Eye (tissue), 1 donor: ENCODE measurements at regions not wholly inside any gene's neighbourhood (a gene's known extent, or its start where the extent isn't known, plus 50 kb on each side); places are given as distances from the start of the nearest gene placed in this dataset.

Source experiments
- DNase-seq: peaks from one replicate; pipeline ENCODE4 v3.0.0-alpha.2; 2015

- DNase-seq: no peak
Measured at GRCh38 chr17:82998637-82999036, 80.8 kb upstream of the METRNL start.

DNA sequence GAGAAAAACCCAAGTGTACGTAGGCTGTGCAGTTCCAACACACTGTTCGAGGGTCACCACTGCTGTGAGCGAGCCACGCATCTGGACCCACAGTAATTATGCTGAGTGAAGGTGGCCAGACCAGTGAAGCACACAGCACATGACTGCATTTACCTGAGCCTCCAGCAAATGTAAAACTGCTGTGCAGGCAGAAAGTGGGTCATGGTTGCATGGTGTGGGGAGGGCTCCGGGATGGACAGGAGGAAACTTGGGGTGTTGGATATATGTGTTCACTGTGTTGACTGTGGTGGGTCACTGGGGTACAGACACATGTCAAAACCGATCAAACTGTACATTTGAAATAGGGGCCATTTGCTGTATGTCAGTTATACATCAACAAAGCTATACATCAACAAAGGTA lies 78.7 kb upstream of the METRNL start:
- no peak for DNase-seq

DNA sequence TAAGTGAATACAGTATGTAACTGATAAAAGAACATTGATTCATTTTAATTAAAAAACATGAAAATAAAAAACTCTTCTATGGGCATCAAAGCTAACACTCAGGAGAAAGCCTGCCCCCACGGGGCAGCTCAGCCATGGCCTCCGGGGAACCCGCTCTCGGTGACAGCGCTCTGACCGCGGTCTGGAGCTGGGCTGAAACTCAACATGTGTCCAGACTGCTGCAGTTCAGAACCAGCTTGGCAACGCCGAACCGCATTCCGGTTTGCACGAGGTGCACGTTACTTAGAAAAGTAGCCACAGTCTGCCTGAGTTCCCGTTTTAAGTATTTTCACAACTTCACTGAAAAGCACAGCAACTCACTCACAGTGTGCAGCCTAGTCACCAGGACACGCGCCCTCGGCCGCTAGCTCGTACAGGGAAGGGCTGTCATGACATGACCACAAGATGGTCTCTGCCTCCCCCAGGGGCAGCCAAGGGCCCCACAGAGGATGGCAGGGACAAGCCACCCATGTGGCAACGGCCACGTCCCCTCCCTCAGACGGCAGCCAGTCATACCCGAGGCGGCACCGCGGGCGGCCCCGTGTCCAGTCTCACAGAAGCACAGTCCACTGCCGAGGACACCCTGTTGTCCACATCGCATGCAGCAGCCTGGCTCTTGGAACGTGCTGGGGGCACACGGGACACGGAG lies 77.1 kb upstream of the METRNL start:
- no peak for DNase-seq

DNA sequence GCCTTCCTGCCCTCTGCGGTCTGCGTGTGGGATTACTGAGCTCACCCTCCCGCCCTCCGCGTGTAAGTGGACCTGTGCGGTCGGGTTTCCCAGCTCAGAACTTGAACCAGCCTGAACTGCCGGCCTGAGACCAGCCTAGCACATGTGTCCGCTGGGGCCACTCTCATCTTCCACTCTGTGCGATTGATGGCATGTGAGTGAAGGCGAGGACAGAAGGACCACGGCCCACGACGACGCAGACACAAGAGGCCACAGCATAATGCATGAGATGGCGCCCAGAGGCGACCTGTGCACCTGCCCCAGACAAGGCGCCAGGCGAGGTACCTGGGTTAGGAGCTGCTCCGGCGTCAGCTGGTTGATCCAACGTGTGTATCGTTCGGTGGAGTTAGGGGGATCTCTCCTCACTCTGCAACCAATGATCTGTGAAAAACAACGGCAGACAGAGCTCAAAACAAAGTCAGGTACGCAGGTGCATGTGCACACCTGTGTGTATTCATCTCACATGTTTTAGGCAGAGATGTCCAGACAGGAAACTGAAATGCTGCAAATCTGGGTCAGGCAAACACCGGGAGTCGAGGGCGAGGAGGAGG lies 74.5 kb upstream of the METRNL start:
- DNase-seq: no peak

GRCh38 chr17:83005639-83006038 lies 73.8 kb upstream of the METRNL start:
- no peak for DNase-seq

DNA sequence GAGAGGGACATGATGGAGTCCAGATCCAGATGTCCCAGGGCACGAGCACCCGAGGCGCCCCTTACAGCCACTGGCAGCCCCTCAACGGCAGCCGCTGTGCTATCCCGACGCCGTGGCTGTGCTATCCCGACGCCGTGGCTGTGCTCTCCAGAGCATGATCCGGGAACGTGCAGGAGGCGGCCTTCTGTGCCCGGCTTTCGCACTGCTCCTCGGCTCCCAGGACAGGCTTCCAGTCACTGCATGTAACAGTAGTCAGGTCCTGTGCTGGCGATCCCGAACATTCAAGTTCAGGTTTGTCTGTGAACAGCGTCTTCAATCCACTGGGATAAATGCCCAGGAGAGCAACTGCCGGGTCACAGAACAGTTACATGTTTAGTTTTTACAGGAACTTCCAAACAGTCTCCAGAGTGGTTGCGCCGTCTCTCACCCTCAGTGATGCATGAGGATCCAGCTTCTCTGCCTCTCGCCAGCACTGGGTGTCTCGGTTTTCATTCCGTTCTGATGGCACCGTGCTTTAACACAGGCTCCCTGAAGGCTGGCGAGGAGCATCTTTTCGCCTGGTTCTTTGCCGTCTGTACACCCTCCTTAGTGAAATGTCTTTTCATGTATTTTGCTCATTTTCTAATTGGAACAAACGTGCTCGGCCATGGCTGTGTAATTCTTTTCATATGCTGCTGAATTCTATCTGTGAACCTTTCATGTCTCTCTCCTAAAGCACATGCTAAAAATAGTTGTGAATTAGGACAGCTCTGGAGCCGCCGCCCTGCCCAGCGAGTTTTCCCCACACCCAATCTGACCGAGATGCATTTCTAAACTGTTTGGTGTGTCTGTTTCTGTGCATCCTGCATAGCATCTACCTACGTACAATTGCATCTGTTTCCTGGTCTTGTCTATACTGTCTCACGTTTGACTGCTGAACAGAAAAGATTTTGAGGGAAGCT lies 72.6 kb upstream of the METRNL start:
- peak; percentile 30 for DNase-seq

DNA sequence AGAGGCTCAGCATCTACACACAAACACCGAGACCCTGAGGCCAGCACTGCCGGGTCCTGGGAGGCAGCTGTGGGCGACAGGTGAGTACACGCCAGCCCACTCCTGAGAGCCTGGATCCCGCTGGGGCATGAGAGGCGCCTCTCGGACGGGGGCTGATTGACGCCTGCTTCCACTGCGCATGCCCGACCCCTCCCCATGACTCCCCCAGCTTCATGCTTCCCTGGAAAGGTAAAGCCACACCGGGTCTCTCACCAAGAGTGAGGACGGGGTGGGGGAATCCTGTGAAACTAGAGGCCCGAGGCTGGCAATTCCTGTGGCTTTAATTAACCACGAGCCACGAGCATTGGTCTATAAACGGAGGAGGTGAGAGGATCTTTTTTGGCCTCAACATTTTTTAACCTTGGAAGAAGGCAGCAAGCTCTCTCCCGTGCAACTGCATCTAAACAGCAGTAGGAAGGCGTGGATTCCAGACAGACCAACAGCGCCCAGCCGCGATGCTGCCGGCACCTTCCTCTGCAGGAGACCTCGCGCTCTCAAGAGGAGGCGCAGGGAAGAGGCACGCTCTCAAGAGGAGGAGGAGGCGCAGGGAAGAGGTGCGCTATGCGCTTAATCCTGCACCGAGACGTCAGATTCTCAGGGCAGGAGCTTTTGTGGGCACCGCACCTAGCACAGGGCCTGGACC lies 71.8 kb upstream of the METRNL start:
- DNase-seq: peak; percentile 3

GRCh38 chr17:83008186-83008510 lies 71.3 kb upstream of the METRNL start:
- peak; percentile 19 for DNase-seq

- DNase-seq: no peak
Measured at GRCh38 chr17:83008526-83008925, 70.9 kb upstream of the METRNL start.

DNA sequence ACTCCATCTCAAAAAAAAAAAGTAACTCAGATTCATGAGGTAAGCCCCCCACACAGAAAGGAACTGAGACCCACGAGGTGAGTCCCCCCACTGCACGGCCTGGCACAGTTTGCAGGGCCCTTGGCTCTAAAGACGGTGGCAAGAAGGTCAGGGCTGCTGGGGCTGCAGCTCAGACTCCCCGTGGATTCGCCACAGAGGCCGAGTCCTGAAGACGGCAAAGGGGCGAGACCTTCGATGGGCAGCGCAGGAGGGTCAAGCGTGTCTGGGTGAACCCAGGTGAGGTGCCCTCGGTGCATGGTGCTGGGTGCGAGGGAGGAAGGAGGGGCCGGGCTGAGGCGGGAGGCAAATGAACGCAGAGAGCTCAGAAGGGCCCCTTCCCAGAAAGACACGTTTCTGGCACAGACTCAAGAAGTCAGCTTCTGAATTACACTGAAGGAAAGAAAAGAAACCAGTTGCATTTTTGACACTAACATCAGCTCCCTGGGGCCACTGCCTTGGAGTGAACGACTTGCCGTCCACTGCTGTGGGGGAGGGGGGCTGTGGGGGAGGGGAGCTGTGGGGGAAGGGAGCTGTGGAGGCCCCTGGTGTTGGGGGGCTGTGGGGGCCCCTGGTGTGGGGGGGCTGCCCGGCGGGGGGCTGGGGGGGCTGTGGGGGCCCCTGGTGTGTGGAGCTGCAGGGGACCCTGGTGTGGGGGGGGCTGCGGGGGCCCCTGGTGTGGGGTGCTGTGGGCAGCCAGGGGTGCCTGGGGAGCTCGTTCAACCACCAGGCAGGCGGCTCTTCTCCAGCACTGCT lies 69.8 kb upstream of the METRNL start:
- DNase-seq: peak; percentile 50

DNA sequence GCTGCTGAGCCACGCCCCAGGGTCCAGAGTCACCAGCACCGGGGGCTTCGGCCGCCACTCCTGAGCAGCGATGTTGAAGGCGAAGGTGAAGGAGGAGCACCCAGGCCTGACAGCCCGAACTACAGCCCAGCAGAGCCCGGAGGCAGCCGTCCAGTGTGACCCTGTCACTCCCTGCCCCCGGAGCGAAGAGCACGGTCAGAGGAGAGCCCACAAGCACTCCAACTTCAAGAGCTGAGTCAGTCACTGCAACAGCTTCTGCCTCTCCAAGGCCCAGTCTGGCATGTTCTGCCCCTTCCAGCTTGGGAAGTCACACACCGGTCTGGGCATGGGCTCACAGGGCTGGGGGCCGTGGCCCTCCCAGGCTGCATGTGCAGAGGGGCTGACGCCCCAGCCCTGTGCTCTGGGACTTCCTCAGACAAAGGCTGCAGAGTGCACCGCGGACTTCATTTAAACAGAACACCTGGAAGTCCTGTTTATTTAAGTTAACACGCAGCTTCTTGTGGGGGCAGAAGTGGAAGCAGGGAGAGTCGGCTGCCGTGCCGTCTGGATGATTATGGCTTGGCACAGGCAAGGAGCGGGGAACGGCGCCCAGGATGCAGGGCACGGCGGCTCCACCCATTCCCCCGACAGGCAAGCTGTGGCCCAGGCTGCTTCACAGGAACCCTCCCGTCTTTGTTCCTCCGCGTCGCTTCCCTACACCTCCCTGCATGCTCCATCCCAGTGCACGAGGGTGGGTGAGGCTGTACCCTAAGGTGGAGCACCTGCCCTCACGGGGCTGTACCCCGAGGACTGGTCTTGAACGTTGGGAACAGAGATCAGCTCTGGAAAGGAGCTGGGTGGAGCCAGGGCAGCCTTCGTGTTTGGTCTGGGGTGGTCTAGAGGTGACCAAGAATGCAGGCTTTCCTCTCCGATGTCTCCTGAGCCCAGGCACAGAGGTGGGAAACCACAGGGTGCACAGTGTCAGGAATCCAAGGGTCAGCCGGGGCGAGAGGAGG lies 68.9 kb upstream of the METRNL start:
- peak; percentile 4 for DNase-seq

DNA sequence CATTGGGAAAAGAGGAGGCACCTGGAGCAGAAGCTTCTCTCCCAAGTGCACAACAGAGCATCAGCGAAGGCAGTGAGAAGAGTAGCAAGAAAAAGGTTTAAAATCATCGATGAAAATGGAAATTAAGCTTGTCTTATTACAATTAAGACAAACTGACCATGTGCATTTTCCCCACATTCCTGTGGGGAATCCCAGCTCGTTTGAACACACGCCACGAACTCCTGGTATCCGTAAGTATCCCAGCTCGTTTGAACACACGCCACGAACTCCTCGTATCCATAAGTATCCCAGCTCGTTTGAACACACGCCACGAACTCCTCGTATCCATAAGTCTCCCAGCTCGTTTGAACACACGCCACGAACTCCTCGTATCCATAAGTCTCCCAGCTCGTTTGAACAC lies 67.7 kb upstream of the METRNL start:
- peak; percentile 8 for DNase-seq

GRCh38 chr17:83012200-83012785 lies 67.1 kb upstream of the METRNL start:
- DNase-seq: peak; percentile 68

- peak; percentile 54 for DNase-seq
Measured at GRCh38 chr17:83012868-83013778, 66.3 kb upstream of the METRNL start.

DNA sequence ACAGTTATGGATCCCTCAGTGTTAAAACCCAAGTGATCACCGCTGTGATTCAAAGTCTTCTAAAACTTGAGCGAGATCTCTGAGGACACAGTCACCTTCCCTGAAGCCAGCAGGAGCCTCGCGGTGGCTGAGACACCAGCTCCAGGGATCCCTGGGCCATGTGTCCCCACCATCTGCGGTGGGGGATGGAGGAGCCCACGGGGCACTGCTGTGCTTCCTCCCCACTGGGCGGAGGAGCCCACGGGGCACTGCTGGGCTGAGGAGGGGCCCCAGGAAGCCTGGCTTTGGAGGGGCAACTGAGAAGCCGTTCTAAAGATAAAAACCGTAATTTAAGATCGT lies 65.7 kb upstream of the METRNL start:
- no peak for DNase-seq

DNA sequence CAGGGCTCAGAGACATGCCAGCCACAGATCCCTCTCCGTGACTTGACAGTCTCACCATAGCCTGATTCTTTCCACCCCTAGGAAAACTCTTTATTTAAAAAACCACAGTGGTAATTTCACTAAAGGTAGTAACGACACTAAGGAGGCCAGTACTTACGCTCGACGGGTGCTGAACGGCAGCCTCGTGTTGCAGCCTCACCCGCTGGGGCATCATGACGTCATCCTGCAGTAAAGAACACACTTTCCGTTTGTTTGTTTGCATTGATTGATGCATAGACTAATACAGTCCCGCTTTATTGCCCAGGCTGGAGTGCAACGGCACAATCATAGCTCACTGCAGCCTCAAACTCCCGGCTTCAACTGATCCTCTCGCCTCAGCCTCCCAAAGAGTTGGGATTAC lies 65.1 kb upstream of the METRNL start:
- peak; percentile 8 for DNase-seq

DNA sequence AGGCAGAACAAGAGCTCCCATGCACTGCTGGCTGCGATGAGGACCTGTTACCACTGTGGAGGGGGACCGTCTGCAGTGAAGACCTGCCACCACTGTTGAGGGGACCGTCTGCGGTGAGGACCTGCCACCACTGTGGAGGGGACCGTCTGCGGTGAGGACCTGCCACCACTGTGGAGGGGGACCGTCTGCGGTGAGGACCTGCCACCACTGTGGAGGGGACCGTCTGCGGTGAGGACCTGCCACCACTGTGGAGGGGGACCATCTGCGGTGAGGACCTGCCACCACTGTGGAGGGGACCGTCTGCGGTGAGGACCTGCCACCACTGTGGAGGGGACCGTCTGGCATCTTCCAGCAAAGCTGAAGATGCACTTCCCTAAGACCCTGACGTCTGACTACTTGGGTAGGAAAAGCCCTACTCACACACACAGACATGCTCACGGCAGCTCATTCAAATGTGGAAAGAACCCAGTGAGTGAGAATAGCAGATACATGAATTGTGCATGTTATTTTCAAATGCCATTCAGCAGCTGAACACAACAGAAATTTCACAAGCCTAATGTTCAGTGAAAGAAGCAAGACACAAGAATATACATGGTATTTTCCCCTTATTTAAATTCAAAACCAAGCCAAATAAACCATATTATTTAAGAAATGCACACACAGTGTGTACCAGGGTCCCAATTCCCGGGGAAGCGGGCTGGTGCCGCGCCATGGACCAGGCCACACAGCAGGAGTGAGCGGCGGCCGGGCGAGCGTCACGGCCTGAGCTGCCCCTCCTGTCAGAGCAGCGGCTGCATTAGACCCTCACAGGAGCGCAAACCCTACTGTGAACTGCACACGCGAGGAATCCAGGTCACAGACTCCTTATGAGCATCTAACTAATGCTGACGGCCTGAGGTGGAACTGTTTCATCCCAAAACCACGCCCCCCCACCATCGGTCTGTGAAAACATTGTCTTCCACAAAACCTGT lies 64.2 kb upstream of the METRNL start:
- DNase-seq: peak; percentile 17

GRCh38 chr17:83018658-83019193 lies 60.7 kb upstream of the METRNL start:
- no peak for DNase-seq
